ENCODE measurements at regions not wholly inside any gene's neighbourhood (a gene's known extent, or its start where the extent isn't known, plus 50 kb on each side); places are given as distances from the start of the nearest gene placed in this dataset.

GRCh38 chr16:5895137-5895536 lies 797.5 kb upstream of the EEF2KMT start:
- DNase-seq (ENCODE audit: low read depth, low spot score) (no peak), ATAC-seq (no peak)
- TF ChIP-seq SRF (IDR thresholded peaks at IDR 0.05; ENCODE audit: low read depth) (no peak), ATF3 (IDR thresholded peaks at IDR 0.05) (no peak), EZH2phosphoT487 (IDR thresholded peaks at IDR 0.05; ENCODE audit: borderline replicate concordance) (no peak), REST (IDR thresholded peaks at IDR 0.05; ENCODE audit: low read depth) (no peak), EZH2 (IDR thresholded peaks at IDR 0.05) (no peak), TCF7L2 (IDR thresholded peaks at IDR 0.05; ENCODE audit: borderline replicate concordance, extremely low read depth, insufficient read depth, insufficient read length) (no peak), CTCF (IDR thresholded peaks at IDR 0.05 in 2 of 3, conservative IDR thresholded peaks at IDR 0.05 in 1 of 3; ENCODE audit: borderline replicate concordance in 1 of 3, insufficient read depth in 1 of 3, low read depth in 2 of 3, low read length in 2 of 3) (no peak), CBX3 (IDR thresholded peaks at IDR 0.05; ENCODE audit: low read depth) (no peak)
- H3K27me3 ChIP-seq (ENCODE audit: insufficient read depth, low read length), result no peaks in the 10 kb centered on the region
- no peak overlapping the region for H3K27ac ChIP-seq (ENCODE audit: low read depth, low read length)
- H2AFZ ChIP-seq (ENCODE audit: low read depth, low read length, poor library complexity, severe bottlenecking), result no peak overlapping the region
- no peaks in the 10 kb centered on the region for H3K79me2 ChIP-seq (ENCODE audit: insufficient read depth, low read length)
- no peaks in the 10 kb centered on the region for H3K9me2 ChIP-seq (ENCODE audit: insufficient read depth)
- no peaks in the 10 kb centered on the region for H3K36me3 ChIP-seq (ENCODE audit: control insufficient read depth in 1 of 2, insufficient read depth in 2 of 2, low read length in 2 of 2)
- no peak overlapping the region for H3K9ac ChIP-seq (ENCODE audit: low read length)
- no peaks in the 10 kb centered on the region; a peak in 1 of 4 replicates for H3K9me3 ChIP-seq (ENCODE audit: control insufficient read depth in 1 of 2, insufficient read depth in 1 of 2, low read depth in 1 of 2, low read length in 2 of 2)
- H4K20me1 ChIP-seq (ENCODE audit: insufficient read depth), result no peaks in the 10 kb centered on the region
- H3K4me3 ChIP-seq (replicated peaks in 1 of 2; ENCODE audit: low read depth in 1 of 2, low read length in 2 of 2), result no peak overlapping the region
- POLR2A ChIA-PET, result no interaction called here
- BruUV-seq (replicated peaks), result no TSS peak
- CTCF ChIA-PET, result no interaction called here
- H3K4me1 ChIP-seq (ENCODE audit: control insufficient read depth in 1 of 2, insufficient read depth in 2 of 2, low read length in 2 of 2), result no peaks in the 10 kb centered on the region
- intact Hi-C loops (cut with micrococcal nuclease), result no loop called here
- RAD21 ChIA-PET (ENCODE audit: low non-redundant PET in 1 of 2, low total read pairs in 2 of 2, uncharacterized antibody in 2 of 2, unreplicated experiment in 2 of 2), result no interaction called here
- no peak overlapping the region for H3K4me2 ChIP-seq (ENCODE audit: low read length)
